HG02610 (cell line): ENCODE measurements at regions not wholly inside any gene's neighbourhood (a gene's known extent, or its start where the extent isn't known, plus 50 kb on each side); places are given as distances from the start of the nearest gene placed in this dataset.
"Not testable (repeated sequence)": the region's sequence is repeated elsewhere in the genome, so short reads cannot be mapped to it uniquely, and the experiment has no call there.

Experiments used
- ATAC-seq: cut with Tn5 transposase; IDR thresholded peaks from one replicate; pipeline ENCODE4 v1.9.1; 2021; ENCODE audit warnings: mild to moderate bottlenecking, moderate library complexity; ENCODE audit not compliant: unreplicated experiment

- no peak for ATAC-seq
Measured at GRCh38 chr2:180927030-180927686, 53.2 kb upstream of the UBE2E3 start.

- no peak for ATAC-seq
Measured at GRCh38 chr2:180925700-180926099, 54.7 kb upstream of the UBE2E3 start.

- ATAC-seq, result no peak
Measured at GRCh38 chr2:180924063-180924462, 56.3 kb upstream of the UBE2E3 start.

DNA sequence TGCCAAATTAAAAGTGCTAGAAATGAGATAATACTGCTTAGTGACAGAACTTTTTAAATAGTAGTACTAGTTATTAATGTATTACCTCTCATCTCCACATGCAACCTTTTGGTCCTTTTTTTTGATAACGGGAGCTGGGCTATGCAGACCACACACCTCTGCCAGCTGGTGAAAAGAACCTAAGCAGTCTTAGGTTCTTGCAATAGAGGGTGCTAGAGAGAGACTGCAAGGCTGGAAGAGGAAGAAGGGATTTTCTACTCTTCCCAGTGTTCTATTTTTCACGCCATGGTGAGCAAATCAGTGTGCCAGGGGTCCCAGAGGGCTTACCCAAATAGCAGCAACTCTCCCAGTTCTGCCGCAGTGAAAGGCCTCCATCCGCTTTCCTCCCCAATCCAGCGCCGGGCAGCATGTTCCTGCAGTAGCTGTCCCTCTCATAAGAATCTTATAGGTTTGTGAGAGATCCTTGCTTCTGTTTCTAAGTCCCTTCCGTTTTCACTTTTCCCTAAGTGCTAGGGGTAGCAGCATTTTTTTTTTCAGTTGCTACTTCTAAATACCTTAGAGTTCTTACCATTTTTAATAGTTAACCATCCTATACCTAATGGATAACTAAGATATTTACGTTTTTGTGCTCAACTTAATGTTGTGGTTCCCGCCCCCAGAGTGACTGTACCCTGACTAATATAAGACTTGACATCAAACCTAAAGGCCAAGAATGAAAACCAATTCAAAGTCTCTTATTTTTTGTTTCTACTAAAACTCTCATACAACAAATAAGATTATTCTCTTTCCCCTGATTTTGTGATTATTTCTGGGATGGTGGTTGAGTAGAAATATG, 69.4 kb upstream of the UBE2E3 start:
- no peak for ATAC-seq

DNA sequence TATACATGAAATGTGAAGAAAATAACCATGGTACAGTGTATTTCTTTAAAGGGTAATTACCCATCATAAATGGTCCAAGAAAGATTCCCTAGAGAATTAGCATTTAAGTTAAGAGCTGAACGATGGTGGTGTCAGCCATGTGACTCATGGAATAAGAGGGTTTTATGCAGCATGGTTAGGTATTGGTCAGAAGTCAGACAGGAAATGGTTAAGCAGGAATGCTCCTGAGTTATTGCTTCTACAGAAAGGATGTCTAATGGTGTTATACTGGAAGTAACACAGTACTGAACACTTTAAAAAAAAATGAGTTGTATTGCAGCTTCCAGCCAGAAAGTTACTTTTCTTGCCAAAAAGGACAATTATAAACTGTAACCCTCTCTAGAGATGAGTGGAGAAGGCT, 72.7 kb upstream of the UBE2E3 start:
- ATAC-seq, result no peak

GRCh38 chr2:180905461-180905860, 74.9 kb upstream of the UBE2E3 start:
- no peak for ATAC-seq

DNA sequence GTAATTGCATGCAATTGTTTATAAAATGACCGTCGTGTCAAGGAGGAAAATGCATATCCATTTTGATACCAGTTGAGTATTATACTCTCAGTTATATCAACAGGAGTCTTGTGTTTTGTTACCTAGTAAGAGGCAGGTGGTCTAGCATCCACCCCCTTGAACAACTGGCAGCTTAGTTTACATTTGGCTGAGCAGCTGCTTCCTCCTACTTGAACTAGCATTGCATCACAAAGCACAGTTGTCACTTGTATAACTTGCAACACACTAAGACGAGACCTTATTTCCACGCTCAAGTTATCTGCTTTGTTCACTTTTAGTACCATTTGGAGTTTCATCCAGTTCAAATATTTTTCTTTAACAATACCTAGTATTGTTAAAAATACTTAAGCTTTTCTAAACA, 75.4 kb upstream of the UBE2E3 start:
- ATAC-seq, result no peak

DNA sequence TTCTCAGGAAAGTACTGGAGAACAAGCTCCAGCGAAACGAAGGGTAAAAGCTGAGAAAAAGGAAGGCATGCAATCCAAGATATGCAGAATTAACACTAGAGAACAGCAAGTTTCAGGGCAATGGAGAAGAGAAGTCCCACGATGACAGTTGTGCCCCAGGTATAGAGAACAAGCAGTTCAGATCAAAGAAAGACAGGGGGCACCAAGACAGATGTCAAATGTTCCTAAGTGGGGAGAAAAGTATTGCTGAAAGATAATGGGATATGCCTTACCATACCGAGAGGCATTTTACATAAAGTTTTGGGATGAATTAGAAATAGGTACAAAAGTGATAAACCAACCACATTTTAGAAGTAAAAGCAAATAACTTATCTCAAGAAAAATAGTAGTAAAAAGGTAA, 79.1 kb upstream of the UBE2E3 start:
- no peak for ATAC-seq

DNA sequence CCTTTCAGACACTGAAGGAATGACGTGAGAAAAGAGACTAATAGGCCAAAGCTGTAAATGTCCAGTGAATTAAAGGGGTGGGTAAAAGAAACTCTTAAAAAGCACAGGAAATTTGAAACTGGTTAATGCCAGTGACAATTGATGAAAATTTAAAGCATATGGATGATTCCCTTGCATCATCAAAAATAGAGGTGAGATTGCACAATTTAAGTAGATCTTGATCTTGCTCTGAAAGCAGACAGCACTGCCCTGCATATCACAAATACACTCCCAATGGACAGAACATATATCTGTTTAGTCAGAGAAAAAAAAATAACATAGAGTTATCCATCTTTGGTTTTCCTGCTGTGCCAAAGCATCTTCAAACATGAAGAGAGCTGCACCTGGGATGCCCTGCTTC, 86.7 kb upstream of the UBE2E3 start:
- ATAC-seq, result no peak

- ATAC-seq, result no peak
Measured at GRCh38 chr2:180892091-180892490, 88.3 kb upstream of the UBE2E3 start.

DNA sequence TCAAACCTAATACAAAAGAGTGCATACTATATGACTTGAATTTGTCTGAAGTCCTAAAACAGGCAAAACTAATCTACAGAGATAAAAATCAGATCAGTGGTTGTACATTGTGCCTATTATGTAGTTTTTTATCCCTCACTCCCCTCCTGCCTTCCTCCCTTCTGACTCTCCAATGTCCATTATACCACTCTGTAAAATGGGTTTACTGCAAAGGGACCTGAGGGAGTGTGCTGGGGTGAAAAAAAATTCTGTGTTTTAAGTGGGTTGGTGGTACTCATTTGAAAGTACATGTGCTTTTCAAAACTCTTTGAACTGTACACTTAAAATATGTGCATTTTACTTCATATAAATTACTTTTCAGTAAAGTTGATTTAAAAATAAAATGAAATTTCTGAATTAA, 89.0 kb upstream of the UBE2E3 start:
- no peak for ATAC-seq

DNA sequence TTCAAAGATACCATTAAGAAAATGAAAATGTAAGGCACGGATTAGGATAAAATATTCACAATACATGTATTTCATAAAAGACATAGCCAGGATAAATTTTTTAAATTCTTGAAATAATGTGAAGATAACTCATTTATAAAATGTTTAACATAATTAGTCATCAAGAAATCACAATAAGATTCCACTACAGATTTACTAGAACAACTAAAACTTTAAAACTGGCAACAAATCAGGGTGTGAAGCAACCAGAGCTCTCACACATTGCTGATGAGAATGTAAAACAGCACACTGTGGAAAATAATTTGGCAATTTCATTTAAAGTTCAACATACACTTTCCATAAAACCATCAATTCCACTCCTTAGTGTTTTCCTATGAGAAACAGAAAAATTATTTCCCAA, 89.6 kb upstream of the UBE2E3 start:
- ATAC-seq, result no peak

DNA sequence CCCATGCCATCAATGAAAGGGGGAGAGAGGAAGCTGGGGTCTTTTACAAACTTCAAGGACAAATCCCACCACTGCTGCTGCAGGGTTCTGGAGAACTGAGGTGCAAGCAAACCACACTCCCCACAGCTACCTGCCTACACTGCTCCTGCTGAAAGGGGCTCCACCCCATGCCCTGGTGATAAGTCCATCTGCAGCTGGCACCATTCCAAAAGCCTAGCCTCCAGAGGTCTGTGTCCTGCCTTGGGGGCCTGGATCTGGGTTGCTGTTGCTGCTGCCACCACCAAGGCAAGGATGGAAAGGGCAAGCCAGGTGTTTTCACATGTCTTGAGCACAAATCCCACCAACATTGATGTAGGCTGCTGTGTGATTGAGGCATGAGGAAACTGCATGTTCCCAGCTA, 97.4 kb upstream of the UBE2E3 start:
- no peak for ATAC-seq

- ATAC-seq, result no peak
Measured at GRCh38 chr2:180876506-180876905, 103.9 kb upstream of the UBE2E3 start.

GRCh38 chr2:180873219-180873618, 107.2 kb upstream of the UBE2E3 start:
- no peak for ATAC-seq

- ATAC-seq, result not testable (repeated sequence)
Measured at GRCh38 chr2:180872781-180873180, 107.6 kb upstream of the UBE2E3 start.

DNA sequence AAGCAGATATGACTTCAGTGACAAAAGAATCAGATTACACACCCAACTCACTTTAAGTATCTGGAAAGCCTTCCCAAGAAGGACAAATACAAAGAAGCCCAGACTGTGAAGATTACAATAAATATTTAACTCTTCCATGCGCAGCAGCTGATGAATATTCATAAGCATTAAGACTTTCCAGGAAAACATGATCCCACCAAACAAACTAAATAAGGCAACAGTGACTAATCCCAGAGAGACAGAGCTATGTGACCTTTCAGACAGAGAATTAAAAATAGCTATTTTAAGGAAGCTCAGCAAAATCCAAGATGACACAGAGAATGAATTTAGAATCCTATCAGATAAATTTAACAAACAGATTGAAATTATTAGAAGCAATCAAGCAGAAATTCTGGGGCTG, 108.2 kb upstream of the UBE2E3 start:
- no peak for ATAC-seq

DNA sequence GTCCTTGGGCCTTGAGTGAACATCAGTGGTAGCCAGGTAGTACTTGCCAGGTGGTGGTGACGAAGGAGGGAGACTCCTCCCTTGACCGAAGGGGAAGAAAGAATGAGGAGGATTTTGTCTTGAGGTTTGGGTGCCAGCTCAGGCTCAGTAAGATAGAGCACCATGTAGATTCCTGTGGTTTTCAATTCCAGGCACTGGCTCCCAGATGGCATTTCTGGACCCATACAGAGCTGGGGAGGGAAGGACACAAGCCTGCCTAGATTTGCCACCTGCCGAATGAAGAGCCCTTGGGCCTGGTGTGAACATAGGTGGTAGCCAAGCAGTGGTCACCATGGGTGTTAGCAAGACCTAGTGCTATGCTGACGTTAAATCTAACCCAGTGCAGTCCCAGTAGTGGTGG, 108.8 kb upstream of the UBE2E3 start:
- no peak for ATAC-seq

DNA sequence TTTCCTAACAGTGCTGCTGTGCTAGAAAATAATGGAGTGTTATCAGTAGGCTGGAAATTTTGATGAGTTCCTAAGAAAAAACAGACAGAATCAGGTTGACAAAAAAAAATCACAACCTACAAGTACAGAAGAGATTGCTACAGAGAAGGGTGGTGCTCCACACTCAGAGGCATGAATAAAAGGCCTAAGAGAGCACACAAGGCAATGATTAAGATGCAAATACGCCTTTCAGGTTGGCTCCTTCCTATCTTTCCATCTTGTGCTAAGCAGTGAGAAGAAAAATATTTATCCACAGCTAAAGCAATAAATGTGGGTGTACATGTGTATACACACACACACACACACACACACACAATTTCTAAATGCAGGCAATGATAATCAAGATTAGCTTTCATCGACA, 130.6 kb upstream of the UBE2E3 start:
- no peak for ATAC-seq

- ATAC-seq, result no peak
Measured at GRCh38 chr2:180848393-180848792, 132.0 kb upstream of the UBE2E3 start.

DNA sequence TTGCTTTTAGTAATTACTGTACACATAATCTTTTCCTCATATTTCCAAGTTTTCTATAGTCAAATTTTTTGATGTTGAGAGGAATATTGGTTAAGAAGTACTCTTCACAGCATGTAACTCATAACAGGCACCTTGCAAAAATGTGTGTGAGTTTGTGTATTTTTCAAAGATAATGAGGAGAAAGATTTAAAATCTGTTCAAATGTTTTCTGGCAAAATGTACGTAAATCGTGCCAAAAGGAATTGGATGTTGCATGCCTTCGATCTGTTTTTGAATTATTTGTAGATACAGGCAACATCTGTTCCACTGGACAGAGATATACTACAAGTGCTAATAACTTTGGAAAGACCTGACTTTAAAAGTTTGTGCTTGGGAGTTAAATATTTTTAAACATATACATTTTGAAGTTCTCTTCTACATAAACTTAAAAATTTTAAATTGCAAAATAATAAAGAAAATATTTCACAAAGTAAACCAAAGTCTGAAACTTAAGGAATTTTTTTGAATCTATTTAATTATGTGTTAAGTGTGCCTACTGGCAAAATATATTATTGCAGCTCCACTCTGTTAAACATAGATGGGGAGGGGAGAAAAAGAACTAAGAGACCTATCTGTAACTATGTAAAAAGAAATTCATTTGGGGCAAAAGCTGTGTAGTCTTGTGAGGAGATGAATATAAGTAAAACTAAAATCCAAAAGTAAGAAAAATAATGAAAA, 133.5 kb upstream of the UBE2E3 start:
- no peak for ATAC-seq

DNA sequence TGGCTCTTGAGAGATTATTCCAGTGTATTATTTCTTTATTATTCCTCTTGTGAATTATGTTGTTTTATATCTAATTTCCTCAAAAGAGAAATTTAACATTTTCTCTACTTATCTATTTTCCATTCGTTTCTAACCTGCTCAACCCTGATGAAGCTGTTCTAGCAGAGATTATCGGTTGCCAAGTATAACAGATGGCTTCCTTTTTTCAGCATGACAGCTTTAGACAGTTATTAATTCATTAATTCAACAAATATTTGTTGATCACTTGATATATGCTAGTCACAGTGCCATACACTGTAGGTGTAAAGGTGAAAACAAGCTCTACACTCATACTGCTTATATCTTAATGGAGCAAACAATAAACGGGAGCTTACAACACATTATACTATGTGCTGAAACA, 137.9 kb upstream of the UBE2E3 start:
- no peak for ATAC-seq
